NCI-H82 treated with DMSO at 0.1 percent for 48 hours (cell line): ENCODE measurements at regions not wholly inside any gene's neighbourhood (a gene's known extent, or its start where the extent isn't known, plus 50 kb on each side); places are given as distances from the start of the nearest gene placed in this dataset.
"Not testable (repeated sequence)": the region's sequence is repeated elsewhere in the genome, so short reads cannot be mapped to it uniquely, and the experiment has no call there.

Source experiments
- DNase-seq: peaks from one replicate; lab custom pipeline; 2025; ENCODE audit not compliant: unreplicated experiment; lab: John Stamatoyannopoulos, UW

DNA sequence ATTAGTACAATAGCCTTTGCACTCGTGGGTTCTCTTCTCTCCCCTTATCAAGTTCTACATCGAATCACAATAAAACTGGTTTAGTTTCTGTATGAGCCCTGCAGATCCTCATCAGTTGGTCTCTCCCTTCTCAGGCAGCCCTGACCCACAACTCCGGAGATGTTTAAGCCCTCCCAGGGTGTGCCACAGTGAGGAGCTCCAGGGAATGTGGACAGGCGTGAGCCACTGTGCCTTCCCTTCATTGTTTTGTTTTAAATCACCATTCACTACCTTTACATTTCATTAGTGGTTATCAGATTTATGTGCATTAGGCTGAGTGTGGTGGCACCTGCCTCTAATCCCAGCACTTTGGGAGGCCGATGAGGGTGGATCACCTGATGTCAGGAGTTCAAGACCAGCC, 133.2 kb downstream of the LARP7 start:
- DNase-seq, result no peak

DNA sequence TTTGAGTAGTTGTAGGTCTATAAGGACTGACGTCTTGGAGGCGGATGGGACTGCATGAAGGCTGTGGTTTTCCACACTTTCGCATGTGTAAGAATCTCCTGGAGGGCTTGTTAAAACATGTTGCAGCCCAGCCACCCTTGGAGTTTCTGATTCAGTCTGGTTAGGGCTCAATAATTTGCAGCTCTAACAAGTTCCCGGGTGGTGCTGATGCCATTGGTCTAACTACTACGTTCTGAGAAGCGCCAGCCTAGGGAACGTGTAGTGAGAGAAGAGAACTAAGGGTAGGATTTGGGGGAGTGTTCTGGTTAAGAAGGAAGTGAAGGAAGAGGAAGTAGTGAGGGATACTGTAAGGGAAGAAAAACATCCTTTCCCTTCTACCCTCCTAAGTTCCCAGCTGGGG, 138.9 kb downstream of the LARP7 start:
- DNase-seq, result no peak

DNA sequence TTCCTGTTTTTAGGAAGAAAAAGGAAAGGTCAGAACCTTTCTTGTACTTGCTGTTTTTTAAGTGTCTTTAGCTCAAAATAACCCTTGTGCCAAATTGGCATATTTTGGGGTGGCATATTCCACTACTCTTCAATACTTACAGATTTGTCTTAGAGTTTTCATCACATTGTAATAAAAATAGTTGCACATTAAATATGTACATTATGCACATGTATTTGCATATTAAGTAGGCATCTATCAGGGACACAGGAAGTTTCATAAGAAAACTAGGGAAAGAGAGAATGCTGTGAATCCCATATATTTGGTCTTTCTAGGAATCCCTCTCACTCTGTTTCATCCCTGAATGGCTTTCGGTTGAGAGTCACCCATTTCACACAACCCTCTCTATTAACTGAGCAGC, 139.6 kb downstream of the LARP7 start:
- no peak for DNase-seq

DNA sequence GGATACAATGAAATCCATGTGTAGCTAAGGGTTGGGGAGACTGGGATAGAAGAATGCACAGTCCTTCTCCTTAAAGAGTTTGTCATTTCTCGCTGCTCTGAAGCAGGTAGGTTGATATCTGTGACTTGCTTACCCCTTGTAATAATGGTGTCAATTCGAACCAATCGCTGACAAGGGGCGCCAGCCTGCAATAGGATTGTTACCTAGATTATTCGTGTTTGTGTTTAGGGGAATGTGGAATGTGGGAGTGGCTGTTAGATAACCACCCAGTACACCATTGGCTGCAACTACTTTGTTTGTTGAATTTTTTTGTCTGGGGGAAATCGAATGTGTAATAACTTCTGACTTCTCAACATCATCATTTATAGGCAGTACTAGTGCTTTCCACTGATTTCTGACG, 141.6 kb downstream of the LARP7 start:
- no peak for DNase-seq

DNA sequence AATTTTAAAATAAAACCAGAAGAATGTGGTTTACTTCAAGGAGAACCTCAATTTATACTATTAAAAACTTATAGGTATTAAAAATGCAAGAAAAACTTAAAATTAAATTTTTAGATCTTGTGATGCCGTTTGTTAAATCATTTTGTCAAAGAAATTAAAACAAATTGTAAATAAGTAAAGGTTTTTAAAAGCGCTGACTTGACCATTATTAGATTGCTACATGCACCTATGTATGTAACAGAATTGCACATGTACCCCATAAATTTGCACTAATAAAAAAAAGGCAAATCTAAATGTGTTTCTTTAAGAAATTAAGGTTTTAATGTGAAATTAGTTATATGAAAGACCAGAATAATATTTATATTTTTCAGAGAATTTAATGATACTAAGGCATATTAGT, 156.1 kb downstream of the LARP7 start:
- DNase-seq, result no peak

DNA sequence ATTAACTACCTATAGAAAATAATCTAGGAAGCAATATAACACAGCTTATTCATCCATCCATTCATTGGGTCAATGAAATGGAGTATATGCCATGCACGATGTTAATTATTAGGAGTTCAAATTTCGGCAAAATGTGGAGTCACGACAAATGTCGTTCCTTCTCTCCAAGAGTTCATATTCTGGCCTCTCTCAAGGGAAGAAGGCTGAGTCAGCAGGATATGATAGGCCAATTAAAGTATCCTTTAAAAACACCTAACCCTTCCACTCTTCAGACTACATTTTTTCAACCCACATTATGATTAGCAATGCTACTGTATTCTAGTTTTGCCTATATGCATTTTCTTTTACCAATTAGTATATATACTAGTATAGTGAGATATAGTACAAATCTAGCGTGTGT, 163.1 kb downstream of the LARP7 start:
- DNase-seq, result no peak

DNA sequence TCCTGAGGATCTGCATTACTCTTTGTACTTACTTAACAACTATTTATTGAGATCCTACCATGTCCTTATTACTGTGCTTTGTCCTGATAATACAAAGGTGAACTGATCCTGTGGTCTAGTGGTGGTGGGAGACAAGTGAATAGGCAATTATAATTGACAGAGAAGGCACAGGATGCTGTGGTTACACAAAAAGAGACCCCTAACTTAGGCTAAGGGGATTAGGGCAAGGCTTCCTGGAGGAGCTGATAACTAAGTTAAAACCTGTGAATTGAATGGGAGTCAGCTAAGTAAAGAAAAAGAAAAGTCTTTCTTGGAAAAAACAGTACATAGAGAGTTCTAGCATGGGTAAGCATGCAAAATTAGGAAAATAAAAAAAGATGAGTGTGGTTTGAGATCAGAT, 164.4 kb downstream of the LARP7 start:
- no peak for DNase-seq

DNA sequence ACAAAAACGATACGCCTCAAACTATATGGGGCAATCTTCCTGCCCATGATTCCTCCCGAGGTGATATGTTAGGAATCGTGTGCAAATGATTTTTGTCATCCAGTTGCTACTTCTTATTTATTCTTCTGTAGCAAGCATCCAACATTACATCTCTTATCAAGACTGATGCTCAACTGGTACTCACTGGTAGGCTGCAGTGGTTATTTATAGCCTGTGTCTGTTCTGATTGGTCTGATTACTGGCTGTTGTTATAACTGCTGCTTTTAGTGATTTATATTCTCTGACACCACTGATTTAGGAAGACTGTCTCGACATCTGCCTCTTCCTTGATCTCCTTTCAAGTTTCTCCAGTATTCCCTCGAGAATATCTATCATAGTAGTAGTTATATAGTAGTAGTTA, 165.8 kb downstream of the LARP7 start:
- DNase-seq, result peak; percentile 94

DNA sequence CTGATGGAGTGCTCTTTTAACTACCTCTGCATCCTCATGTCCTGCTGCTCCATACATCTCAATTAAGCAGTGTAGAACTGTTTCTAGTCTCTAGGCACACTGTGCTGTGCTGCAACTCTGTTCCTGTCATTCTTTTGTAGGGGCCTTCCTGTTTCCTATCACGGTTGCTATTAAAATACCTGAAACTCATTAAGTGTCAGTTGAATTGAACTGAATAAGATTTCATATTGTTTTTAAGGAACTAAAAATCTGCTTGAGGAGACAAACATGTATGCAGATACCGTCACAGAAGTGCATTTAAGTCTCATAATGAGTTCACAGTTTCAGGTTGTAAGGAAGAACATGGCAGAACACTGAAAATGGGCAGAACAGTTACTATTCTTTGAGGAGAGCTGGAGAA, 170.1 kb downstream of the LARP7 start:
- no peak for DNase-seq

DNA sequence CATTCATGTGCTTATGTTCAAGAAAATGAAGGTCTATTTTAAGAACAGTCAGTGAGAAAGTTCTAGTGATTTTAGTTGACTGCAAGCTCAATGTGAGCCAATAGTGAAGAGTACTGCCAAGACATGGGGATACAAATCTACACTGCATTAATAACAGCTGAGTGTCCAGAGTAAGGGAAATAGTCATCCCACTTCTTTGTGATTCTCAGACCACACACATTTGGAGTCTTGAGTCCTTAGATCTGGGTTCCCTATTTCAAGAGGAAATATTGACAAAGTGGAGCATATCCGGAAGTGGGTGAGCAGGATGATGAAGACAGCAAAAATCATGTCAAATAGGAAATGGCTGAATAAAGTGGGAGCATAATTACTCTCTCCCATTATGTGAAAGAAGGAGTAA, 171.1 kb downstream of the LARP7 start:
- DNase-seq, result no peak

DNA sequence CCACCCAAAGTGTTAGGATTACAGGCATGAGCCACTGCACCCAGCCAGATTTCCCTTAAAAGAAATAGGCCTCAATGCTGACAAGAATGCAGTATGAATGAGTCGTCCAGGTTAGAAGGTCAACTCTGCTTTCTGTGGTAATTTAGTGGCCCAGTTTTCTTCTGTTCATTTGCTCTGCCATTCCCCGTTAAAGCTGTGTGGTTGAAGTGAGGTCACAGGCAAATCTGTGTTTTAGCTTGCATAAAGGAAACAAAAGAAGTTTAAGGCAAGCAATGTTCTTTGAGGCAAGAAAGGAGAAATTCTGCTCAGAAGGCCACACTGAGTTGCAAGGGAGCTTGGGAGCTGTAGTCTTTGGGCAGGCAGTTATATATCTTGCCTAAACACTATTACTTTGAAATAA, 176.8 kb downstream of the LARP7 start:
- DNase-seq, result no peak

DNA sequence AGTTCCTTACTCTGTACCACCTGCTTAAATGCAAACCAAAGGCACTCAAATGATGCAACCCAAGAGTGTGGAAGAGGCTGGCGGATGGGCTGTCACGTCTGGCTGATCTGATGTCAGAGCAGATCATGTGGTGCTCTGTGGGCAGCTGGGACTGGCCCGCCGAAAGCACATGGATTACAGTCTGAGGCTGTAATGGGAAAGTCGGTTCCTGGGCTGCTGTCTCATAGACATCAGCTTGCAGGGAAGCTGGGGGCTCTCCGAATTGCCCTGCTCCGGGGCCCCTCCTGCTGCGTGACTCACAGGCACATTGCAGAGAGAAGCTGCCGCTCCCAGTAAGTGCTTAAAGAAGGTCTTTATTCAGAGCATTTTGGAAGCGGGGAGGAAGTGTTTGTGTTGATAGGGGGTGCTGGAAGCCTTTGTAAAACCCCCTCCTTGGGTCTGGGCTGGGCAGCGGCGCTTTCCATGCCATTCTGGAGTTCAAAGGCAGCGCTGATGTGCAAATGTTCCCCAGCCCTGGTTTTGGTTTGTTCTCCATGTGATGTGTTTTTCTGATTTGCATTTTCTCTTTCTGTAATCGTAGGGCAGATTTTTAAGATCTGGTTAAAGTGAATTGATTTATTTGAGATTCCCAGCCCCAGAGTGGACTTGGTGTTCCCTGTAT, 181.1 kb downstream of the LARP7 start:
- peak; percentile 67 for DNase-seq

DNA sequence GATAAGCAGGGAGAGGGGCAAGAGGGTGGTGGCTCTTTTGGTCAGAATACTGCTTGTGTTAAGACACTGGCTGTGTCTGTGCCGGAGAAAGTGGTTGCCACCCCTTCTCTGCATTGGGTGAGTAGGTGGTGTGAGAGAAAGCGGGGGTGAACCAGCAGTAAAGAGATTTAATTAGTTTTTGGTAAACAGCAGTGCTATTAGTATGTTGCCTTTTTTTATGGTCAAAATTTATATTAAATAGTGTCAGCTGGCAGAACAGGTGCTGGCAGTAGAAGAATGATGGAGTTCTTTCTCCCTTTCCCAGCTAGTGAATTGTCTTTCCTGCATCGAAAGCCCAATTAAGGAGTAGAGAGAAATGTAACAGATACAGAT, 181.6 kb downstream of the LARP7 start:
- no peak for DNase-seq

DNA sequence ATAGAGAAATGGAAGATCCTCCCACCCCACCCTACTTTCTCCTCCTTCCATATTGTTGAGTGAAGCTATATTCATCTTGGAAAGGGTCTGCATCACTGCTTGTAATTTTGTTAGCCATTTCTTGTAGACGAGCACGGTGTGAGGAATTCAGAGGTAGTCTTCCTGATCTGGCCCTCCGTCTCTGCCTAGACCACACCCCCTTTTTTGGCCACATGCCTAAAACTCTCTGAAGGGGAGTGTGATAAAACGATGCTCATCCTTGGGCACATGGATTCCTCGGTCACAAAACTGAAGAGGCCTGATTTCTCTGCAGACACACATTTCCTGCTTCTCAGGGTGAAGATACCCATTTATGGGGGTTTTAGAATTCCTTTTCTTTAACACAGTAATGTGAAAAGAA, 182.8 kb downstream of the LARP7 start:
- no peak for DNase-seq

DNA sequence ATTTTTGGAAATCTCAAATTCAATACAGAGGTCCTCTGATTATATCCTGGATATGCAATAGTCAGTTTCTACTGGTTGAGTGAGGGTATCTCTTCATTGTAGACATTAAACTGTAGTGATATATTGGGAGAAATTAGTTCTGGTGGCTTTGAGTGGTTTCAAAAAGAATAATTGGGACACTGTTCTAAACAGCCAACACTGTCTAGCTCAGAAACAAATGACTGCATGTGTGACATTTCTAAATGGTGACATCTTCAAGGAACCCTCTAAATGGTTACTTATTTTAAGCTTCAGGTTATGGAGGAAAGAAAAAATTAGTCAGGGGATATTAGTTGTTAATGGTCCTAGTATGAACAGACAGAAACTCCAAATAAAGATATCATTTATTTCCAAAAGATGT, 186.2 kb downstream of the LARP7 start:
- DNase-seq, result no peak

DNA sequence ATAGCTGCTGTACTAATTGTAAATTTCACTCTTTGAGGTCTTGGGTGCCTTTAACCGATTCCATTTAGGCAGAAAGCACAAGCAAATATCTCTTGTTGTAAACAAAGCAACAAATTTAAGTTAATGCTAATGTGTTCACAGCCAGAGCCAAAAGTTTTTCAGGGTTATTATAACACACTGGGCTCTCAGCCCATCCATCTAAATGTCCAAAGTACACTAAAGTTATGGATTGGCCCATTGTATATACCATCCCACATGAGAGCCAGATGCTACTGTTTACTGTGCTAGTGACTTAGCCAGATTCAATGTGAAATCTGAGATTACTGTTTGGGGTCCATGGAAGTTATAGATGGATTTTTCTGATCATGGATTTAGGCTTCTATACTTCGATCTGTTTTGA, 186.7 kb downstream of the LARP7 start:
- no peak for DNase-seq

DNA sequence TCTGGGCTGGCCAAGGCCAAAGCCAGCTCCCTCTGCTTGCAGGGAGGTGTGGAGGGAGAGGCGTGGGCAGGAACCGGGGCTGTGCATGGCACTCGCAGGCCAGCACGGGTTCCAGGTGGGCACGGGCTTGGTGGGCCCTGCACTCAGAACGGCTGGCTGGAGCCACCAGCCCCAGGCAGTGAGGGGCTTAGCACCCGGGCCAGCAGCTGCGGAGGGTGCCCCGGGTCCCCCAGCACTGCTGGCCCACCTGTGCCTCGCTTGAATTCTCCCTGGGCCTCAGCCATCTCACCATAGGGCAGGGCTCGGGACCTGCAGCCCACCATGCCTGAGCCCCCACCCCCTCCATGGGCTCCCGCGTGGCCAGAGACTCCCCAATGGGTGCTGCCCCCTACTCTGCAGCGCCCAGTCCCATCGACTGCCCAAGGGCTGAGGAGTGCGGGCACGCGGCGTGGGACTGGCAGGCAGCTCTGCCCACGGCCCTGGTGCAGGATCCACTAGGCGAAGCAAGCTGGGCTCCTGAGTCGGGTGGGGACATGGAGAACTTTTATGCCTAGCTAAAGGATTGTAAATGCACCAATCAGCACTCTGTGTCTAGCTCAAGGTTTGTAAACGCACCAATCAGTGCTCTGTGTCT, 193.9 kb downstream of the LARP7 start:
- no peak for DNase-seq

DNA sequence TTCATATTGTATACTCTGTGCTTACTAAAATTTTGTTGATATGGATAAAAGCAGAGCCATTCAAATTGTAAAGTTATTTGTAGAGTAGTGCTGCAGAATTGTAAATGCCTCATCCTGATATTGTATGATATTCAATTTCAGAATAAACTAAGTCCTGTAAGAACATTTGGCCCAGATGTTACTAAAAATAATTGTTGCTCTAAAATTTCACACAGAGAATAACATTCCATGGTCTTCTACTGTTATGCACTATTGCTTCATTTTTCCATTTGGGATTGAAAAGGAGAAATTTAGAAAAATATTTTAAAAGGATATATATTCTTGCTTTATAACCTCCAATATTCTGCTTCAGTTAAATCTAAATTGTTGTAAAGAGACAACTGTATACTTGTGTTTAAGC, 195.6 kb downstream of the LARP7 start:
- no peak for DNase-seq

DNA sequence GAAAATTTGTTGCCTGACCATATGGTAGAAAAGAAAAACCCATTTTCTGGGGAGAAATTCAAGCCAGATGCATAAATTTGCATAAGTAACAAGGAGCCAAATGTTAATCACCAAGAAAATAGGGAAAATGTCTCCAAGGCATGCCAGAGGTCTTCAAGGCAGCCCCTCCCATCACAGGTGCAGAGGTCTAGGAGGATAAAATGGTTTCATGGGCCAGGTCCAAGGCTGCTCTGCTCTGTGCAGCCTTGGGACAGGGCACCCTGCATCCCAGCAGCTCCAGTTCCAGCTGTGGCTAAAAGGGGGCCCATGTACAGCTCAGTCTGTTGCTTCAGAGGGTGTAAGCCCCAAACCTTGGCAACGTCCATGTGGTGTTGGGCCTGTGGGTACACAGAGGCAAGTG, 200.0 kb downstream of the LARP7 start:
- no peak for DNase-seq

DNA sequence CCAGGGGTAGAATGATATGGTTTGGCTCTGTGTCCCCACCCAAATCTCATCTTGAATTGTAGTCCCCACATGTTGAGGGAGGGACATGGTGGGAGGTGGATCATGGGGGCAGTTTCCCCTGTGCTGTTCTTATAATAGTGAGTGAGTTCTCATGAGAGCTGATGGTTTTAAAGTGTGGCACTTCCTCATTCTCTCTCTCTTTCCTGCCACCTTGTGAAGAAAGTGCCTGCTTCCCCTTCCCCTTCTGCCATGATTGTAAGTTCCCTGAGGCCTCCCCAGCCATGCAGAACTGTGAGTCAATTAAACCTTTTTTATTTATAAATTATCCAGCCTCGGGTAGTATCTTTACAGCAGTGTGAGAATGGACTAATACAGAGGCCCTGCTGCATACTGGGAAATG, 201.1 kb downstream of the LARP7 start:
- not testable (repeated sequence) for DNase-seq

DNA sequence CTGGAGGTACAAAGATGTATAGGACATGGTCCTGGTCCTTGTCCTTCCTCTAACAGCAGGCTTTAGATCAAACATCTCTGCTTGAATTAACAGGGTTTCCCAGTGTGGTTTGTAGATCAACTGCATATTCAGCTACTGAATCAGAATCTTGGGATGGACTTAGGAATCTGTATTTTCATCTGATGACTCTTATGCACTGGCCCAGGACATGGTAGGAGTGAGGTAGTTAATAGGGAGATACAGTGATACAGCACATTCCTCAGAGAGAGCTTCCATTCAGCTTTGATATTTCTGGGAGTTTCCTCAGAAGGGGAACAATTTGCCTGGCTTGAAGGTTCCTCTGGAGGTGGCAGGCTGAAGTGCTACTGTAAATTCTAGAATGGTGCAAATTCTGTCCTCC, 203.1 kb downstream of the LARP7 start:
- DNase-seq, result no peak

DNA sequence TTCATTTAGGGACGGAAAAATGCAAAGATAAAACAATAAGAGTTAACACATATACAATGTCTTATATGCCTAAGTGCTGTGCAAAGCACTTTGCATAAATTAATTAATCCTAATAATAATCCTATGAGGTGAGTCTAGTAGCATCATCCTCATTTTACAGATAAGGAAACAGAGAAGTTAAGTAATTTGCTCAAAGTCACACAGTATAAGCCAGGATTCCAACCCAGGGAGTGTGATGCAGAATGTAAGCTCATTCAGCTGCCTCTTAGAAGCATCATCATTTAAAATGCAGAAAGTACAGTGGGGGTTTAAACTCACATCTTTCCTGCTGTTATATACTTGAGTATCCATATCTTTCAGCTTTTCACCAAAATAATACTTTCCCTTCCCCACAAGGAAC, 203.7 kb downstream of the LARP7 start:
- DNase-seq, result no peak

DNA sequence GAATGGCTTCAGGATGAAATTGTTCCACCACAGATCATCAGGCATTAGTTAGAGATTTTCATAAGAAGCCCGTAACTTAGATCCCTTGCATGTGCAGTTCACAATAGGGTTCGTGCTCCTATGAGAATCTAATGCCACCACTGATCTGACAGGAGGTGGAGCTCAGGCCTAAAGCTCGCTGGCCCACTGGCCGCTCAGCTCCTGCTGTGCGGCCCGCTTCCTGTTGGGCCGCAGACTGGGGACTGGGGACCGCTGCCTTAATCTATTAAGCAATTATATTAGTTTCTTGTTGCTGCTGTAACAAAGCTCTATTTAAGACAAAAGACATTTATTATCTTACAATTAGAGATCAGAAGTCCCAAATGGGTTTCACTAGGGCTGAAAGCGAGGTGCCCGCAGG, 205.6 kb downstream of the LARP7 start:
- DNase-seq, result no peak
